GM13977 (cell line): ENCODE measurements at regions not wholly inside any gene's neighbourhood (a gene's known extent, or its start where the extent isn't known, plus 50 kb on each side); places are given as distances from the start of the nearest gene placed in this dataset.

ENCODE experiments used
- DNase-seq: peaks from one replicate; pipeline ENCODE4 v3.0.0; 2012; ENCODE audit warnings: low spot score
- CTCF ChIP-seq: IDR thresholded peaks from 2 replicates; pipeline ENCODE4 v1.5.1; 2012; ENCODE audit warnings: mild to moderate bottlenecking, control low read depth; ENCODE audit not compliant: insufficient read depth; ENCODE audit errors: extremely low read depth, missing control alignments
- in situ Hi-C: fragments of 300-500 bp; cut with MboI; formaldehyde crosslinking; loops from one replicate; pipeline ENCODE4 v1.12.0; 2022; ENCODE audit warnings: low sequenced_read_pairs, low pct_unique_long_range_greater_than_20kb, mixed read lengths, inconsistent platforms; ENCODE audit not compliant: unreplicated experiment

DNA sequence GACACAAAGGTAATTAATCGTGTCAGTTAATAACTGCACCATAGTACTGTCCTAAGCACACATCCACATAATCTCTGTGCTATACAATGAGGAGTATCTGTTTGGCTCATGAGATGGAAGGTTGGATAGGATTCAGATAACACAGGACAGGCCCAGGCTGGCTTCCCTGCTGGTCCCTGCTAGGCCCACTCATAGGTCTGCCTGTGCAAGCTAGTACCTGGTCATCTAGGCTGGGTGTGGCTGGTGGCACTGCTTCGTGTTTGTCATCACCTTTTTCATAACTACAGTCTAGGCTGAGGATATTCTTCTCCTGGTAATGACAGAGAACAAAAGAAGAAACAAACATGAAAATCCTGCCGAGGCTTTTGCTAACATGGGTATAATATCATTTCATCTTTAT is 392.8 kb downstream of the TRIB2 start:
- in situ Hi-C loops = no loop called here

GRCh38 chr2:13110825-13111224 is 394.1 kb downstream of the TRIB2 start:
- no peak for TF ChIP-seq CTCF
- in situ Hi-C loops = no loop called here
- DNase-seq = no peak

More for the DNA sequence above, 392.8 kb downstream of the TRIB2 start:
- no peak for TF ChIP-seq CTCF
- no peak for DNase-seq

DNA sequence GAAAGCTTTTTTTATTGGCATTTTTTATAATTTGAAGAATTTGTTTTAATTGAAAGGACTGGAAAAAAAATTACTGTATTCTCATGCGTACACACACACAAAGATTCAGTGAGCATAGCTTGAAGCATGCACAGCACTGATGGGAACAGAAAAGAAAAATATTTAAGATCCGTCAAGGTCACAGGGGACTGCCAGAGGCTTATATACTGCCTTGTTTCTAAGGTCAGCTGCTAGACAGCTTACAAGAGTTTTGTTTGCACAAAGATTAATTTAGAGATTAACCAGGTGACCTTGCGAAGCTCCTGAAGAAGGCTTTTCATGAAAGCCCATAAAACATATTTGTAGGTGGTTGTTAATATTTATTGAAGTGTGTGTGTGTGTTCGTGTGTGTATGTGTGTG is 396.3 kb downstream of the TRIB2 start:
- no peak for DNase-seq
- TF ChIP-seq CTCF = no peak
- in situ Hi-C loops = no loop called here

GRCh38 chr2:13114391-13114790 is 397.7 kb downstream of the TRIB2 start:
- TF ChIP-seq CTCF = no peak
- DNase-seq = no peak
- in situ Hi-C loops = no loop called here

GRCh38 chr2:13115643-13116042 is 398.9 kb downstream of the TRIB2 start:
- in situ Hi-C loops = no loop called here
- no peak for TF ChIP-seq CTCF
- no peak for DNase-seq

DNA sequence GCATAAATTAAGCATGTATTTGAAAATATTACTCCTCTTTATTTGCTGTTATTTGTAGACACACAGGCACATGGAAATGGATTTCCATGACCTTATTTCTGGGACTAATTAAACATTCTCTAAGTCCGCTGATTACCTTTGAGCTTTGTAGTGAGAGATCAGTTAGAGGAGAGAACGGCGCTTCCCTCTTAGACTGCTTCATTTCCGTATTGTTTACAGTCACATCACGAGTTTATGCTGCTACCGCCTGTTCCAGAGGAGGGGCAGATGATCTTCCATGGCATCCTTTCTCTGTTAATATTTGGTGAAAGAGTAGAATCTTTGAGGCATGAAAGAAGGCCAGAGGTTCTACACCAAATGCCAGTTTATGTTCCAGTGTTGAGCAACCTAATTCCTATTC is 404.4 kb downstream of the TRIB2 start:
- DNase-seq = no peak
- in situ Hi-C loops = no loop called here
- no peak for TF ChIP-seq CTCF

DNA sequence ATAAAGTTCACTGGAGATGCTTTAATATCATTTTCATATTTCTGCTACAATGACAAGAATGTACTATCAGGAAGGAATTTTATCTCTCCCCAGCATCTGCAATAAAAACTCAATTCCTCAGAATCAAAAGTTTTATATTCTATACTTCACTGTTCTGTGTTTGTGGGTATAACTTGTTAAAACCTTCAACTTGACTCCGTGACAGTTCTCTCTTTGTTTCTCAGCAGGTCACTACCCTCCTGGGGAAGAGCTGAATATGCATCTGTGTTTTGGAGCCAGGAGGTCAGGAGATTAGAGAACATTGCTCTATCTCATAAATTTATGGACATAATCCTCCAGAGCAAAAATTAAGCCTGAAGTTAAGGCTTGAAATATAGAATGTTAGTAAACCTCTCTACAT is 411.4 kb downstream of the TRIB2 start:
- DNase-seq = no peak
- no peak for TF ChIP-seq CTCF
- in situ Hi-C loops = no loop called here
